ENCODE measurements at regions not wholly inside any gene's neighbourhood (a gene's known extent, or its start where the extent isn't known, plus 50 kb on each side); places are given as distances from the start of the nearest gene placed in this dataset.

DNA sequence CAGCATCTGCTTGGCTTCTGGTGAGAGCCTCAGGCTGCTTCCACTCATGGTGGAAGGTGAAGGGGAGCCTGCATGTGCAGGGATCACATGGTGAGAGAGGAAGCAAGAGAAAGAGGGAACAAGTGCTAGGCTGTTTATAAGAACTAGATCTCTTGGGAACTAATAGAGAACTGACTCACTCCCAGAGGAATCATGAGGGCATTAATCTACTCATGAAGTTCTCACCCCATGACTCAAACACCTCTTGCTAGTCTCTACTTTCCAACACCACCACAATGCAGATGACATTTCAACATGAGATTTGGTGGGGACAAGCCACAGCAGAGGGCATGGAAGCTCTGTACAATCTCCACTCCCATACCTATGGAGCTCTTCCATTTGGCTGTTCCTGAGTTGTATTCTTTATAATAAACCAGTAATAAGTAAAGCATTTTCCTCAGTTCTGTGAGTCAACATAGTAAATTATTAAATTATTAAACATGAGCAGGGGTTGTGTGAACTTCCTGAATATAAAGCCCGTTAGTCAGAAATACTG is 524.1 kb upstream of the NRSN1 start:
- Mint-ChIP-seq H3K9me3 (peaks cover 38% of the 10 kb centered on the region), H3K4me1 (no peaks in the 10 kb centered on the region), H3K4me3 (no peak overlapping the region), H3K27me3 (ENCODE audit: low read depth, poor library complexity) (no peaks in the 10 kb centered on the region), H3K27ac (no peak overlapping the region), H3K36me3 (ENCODE audit: low read depth) (no peaks in the 10 kb centered on the region)
- DNase-seq: no peak
- TF ChIP-seq, protein P1, sequence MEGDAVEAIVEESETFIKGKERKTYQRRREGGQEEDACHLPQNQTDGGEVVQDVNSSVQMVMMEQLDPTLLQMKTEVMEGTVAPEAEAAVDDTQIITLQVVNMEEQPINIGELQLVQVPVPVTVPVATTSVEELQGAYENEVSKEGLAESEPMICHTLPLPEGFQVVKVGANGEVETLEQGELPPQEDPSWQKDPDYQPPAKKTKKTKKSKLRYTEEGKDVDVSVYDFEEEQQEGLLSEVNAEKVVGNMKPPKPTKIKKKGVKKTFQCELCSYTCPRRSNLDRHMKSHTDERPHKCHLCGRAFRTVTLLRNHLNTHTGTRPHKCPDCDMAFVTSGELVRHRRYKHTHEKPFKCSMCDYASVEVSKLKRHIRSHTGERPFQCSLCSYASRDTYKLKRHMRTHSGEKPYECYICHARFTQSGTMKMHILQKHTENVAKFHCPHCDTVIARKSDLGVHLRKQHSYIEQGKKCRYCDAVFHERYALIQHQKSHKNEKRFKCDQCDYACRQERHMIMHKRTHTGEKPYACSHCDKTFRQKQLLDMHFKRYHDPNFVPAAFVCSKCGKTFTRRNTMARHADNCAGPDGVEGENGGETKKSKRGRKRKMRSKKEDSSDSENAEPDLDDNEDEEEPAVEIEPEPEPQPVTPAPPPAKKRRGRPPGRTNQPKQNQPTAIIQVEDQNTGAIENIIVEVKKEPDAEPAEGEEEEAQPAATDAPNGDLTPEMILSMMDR (IDR thresholded peaks at IDR 0.05): no peak

DNA sequence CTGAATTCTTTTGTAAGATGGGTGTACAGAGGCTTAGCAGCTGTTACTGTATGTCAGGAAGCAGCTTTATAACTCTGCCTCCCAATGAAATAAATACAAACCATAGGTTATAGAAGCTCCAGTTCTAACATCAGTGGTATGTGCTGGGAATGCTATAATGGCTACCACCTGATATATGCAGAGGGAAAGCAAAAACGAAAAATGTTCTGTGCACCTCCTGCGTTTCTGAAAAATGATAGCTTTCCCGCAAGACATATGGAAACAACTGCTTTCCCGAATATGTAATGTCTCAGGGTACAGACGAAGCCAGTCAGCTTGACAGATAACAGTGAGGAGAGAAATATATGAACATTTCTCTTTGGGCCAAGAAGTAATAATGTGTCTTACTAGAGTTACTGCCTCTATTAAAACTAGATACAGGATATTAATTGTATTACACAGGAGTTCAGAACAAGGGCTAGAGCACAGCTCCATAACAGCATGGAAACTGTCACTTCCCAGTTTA is 517.0 kb upstream of the NRSN1 start:
- Mint-ChIP-seq H3K27me3 (ENCODE audit: low read depth, poor library complexity) (no peaks in the 10 kb centered on the region), H3K9me3 (peaks cover 26% of the 10 kb centered on the region), H3K27ac (no peak overlapping the region), H3K4me3 (no peak overlapping the region), H3K36me3 (ENCODE audit: low read depth) (no peaks in the 10 kb centered on the region), H3K4me1 (peaks cover 9% of the 10 kb centered on the region)
- TF ChIP-seq, protein P1 (IDR thresholded peaks at IDR 0.05): no peak
- DNase-seq: no peak

DNA sequence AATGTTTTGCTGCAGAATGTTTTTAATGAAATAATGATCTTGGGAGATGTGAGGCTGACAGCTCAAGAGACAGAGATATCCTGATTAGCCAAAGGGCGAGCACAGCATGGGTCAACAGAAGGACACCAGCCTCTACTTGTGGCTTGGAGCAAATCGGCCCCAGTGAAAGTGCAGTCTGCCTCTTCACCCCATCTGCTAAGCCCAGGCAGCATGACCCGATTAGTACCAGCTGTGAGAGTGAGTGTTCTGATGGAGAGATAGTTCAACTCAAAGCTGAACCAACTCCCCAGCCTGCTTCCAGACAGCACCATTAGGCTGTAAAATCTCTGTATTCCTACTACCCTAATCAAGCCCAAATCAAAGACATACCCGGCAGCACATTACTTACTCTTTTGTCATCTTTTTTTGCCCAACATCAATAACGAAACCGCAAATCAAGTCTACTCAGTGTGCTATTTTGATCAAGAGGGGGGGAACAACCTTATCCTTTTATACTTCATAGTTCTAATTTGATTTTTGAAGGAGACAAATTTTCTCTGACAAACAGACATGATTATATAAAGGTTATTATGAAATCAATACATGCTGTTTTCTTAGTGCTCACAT is 514.1 kb upstream of the NRSN1 start:
- H3K27ac Mint-ChIP-seq: no peak overlapping the region
- no peak overlapping the region for H3K4me3 Mint-ChIP-seq
- no peaks in the 10 kb centered on the region for H3K36me3 Mint-ChIP-seq (ENCODE audit: low read depth)
- TF ChIP-seq, protein P1 (IDR thresholded peaks at IDR 0.05): no peak
- DNase-seq: no peak
- H3K27me3 Mint-ChIP-seq (ENCODE audit: low read depth, poor library complexity): no peaks in the 10 kb centered on the region
- no peaks in the 10 kb centered on the region for H3K9me3 Mint-ChIP-seq
- peaks cover 9% of the 10 kb centered on the region for H3K4me1 Mint-ChIP-seq

DNA sequence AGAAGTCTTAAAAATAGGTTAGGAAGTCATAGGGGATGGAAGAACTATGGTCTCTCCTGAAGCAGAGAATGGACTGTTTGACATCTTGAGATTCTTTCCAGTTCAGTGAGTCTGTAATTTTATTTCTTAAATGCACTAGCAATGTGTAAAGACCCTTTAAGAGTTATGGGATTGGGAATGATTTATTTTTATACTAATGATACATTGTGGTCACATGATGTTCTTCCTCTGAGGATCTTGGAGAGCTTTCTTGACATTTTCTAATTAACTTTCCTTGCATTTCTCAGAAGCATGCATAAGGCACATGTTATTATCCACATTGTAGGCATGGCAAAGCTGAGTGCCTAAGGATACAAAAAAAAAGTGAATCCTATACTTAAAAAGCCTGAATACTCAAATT is 507.6 kb upstream of the NRSN1 start:
- peaks cover 4% of the 10 kb centered on the region for H3K27me3 Mint-ChIP-seq (ENCODE audit: low read depth, poor library complexity)
- H3K36me3 Mint-ChIP-seq (ENCODE audit: low read depth): no peaks in the 10 kb centered on the region
- no peak for DNase-seq
- H3K4me1 Mint-ChIP-seq: peaks cover 19% of the 10 kb centered on the region
- no peak overlapping the region for H3K4me3 Mint-ChIP-seq
- TF ChIP-seq, protein P1 (IDR thresholded peaks at IDR 0.05): no peak
- peaks cover 8% of the 10 kb centered on the region for H3K9me3 Mint-ChIP-seq
- no peak overlapping the region for H3K27ac Mint-ChIP-seq

DNA sequence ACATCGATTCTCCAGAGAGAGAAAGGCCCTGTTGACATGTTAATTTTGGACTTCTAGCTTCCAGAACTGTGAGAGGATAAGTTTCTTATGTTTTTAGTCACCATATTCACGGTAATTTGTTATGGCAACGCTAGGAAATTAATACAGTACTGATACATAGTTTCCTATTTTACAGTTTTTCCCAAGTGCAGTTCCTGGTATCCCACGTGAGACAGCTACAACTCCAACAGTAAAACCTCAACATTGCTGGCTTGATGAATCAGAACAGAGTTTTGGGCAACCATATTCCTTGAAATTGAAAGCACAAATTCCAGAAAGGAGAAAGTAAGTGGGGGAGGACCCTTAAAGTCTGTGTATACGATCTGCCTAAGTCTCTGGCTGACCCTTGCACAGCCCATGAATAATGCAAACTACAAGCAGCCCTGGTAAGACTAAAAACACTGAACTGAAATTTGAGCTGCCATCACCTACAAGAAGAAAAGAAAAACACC is 505.1 kb upstream of the NRSN1 start:
- peaks cover 19% of the 10 kb centered on the region for H3K4me1 Mint-ChIP-seq
- H3K4me3 Mint-ChIP-seq: no peak overlapping the region
- peak overlapping the region; percentile 41 for H3K27ac Mint-ChIP-seq

More for the DNA sequence above, 505.1 kb upstream of the NRSN1 start:
- TF ChIP-seq, protein P1 (IDR thresholded peaks at IDR 0.05): no peak
- Mint-ChIP-seq H3K36me3 (ENCODE audit: low read depth) (no peaks in the 10 kb centered on the region), H3K9me3 (peaks cover 8% of the 10 kb centered on the region), H3K27me3 (ENCODE audit: low read depth, poor library complexity) (peaks cover 4% of the 10 kb centered on the region)
- DNase-seq: no peak

Data from nephron progenitor cell (in vitro differentiated cells).